Medulla oblongata (tissue), 1 donor: ENCODE measurements at regions not wholly inside any gene's neighbourhood (a gene's known extent, or its start where the extent isn't known, plus 50 kb on each side); places are given as distances from the start of the nearest gene placed in this dataset.

Experiments used
- DNase-seq: peaks from one replicate; pipeline ENCODE4 v3.0.0-alpha.2; 2015; ENCODE audit errors: extremely low spot score

GRCh38 chr18:75496151-75496550 lies 68.6 kb upstream of the SMIM21 start:
- no peak for DNase-seq

- DNase-seq = no peak
Measured at GRCh38 chr18:75492852-75493251, 65.3 kb upstream of the SMIM21 start.

GRCh38 chr18:75491361-75491760 lies 63.9 kb upstream of the SMIM21 start:
- no peak for DNase-seq

GRCh38 chr18:75489493-75490190 lies 62.1 kb upstream of the SMIM21 start:
- DNase-seq = no peak

- no peak for DNase-seq
Measured at GRCh38 chr18:75483662-75484061, 56.2 kb upstream of the SMIM21 start.

- DNase-seq = no peak
Measured at GRCh38 chr18:75482880-75483279, 55.4 kb upstream of the SMIM21 start.

- DNase-seq = no peak
Measured at GRCh38 chr18:75480487-75480886, 53.0 kb upstream of the SMIM21 start.

GRCh38 chr18:75478996-75479880 lies 51.7 kb upstream of the SMIM21 start:
- DNase-seq = peak; percentile 76

GRCh38 chr18:75477900-75478299 lies 50.4 kb upstream of the SMIM21 start:
- DNase-seq = no peak
